ENCODE measurements at regions not wholly inside any gene's neighbourhood (a gene's known extent, or its start where the extent isn't known, plus 50 kb on each side); places are given as distances from the start of the nearest gene placed in this dataset.
"Not testable (repeated sequence)": the region's sequence is repeated elsewhere in the genome, so short reads cannot be mapped to it uniquely, and the experiment has no call there.

DNA sequence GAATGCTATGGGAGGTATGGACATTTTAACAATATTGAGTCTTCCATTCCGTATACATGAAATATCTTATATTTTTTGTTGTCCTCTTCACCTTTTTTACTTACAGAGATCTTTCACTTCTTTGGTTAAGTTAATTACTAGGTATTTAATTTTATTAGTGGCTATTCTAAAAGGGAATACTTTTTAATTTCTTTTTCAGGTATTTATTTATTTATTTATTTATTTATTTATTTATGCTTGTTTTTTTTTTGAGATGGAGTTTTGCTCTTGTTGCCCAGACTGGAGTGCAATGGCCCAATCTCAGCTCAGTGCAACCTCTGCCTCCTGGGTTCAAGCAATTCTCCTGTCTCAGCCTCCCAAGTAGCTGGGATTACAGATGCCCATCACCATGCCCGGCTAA lies 329.1 kb downstream of the NAP1L3 start:
- TF ChIP-seq POLR2A (IDR thresholded peaks at IDR 0.05; ENCODE audit: low read depth, low read length); POLR2AphosphoS2 (IDR thresholded peaks at IDR 0.05; ENCODE audit: low read depth, low read length); KAT2A (conservative IDR thresholded peaks at IDR 0.05; ENCODE audit: control insufficient read depth, low read depth, low read length); FOXK2 (IDR thresholded peaks at IDR 0.05); JUNB (IDR thresholded peaks at IDR 0.05); SP1 (IDR thresholded peaks at IDR 0.05; ENCODE audit: low read depth, low read length); NFIC (IDR thresholded peaks at IDR 0.05; ENCODE audit: low read depth, low read length); POLR2AphosphoS5 (IDR thresholded peaks at IDR 0.05; ENCODE audit: low read length); ZZZ3 (IDR thresholded peaks at IDR 0.05; ENCODE audit: control insufficient read depth, insufficient read length, low read depth); SUPT20H (IDR thresholded peaks at IDR 0.05; ENCODE audit: borderline replicate concordance, control insufficient read depth, low read depth, low read length): not testable (repeated sequence)
- TF ChIP-seq, protein P1, sequence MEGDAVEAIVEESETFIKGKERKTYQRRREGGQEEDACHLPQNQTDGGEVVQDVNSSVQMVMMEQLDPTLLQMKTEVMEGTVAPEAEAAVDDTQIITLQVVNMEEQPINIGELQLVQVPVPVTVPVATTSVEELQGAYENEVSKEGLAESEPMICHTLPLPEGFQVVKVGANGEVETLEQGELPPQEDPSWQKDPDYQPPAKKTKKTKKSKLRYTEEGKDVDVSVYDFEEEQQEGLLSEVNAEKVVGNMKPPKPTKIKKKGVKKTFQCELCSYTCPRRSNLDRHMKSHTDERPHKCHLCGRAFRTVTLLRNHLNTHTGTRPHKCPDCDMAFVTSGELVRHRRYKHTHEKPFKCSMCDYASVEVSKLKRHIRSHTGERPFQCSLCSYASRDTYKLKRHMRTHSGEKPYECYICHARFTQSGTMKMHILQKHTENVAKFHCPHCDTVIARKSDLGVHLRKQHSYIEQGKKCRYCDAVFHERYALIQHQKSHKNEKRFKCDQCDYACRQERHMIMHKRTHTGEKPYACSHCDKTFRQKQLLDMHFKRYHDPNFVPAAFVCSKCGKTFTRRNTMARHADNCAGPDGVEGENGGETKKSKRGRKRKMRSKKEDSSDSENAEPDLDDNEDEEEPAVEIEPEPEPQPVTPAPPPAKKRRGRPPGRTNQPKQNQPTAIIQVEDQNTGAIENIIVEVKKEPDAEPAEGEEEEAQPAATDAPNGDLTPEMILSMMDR (IDR thresholded peaks at IDR 0.05 in 2 of 3, conservative IDR thresholded peaks at IDR 0.05 in 1 of 3; ENCODE audit: control insufficient read depth in 2 of 3, extremely low read depth in 1 of 3, insufficient read depth in 1 of 3, low read depth in 3 of 3, low read length in 3 of 3): not testable (repeated sequence)
- TF ChIP-seq, protein P2, sequence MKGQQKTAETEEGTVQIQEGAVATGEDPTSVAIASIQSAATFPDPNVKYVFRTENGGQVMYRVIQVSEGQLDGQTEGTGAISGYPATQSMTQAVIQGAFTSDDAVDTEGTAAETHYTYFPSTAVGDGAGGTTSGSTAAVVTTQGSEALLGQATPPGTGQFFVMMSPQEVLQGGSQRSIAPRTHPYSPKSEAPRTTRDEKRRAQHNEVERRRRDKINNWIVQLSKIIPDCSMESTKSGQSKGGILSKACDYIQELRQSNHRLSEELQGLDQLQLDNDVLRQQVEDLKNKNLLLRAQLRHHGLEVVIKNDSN (IDR thresholded peaks at IDR 0.05; ENCODE audit: borderline replicate concordance, extremely low read length, insufficient read depth, low read depth, low read length): not testable (repeated sequence)
- TF ChIP-seq, protein P3, sequence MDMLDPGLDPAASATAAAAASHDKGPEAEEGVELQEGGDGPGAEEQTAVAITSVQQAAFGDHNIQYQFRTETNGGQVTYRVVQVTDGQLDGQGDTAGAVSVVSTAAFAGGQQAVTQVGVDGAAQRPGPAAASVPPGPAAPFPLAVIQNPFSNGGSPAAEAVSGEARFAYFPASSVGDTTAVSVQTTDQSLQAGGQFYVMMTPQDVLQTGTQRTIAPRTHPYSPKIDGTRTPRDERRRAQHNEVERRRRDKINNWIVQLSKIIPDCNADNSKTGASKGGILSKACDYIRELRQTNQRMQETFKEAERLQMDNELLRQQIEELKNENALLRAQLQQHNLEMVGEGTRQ (IDR thresholded peaks at IDR 0.05; ENCODE audit: borderline replicate concordance, low read depth, low read length): not testable (repeated sequence)

Data from GM12878 (cell line).